Stimulated activated CD4-positive, alpha-beta T cell treated with anti-CD3 and anti-CD28 coated beads, TNF-alpha, amount 100 ng/mL, for 48 hours (primary cell): ENCODE measurements at regions not wholly inside any gene's neighbourhood (a gene's known extent, or its start where the extent isn't known, plus 50 kb on each side); places are given as distances from the start of the nearest gene placed in this dataset.
"Not testable (repeated sequence)": the region's sequence is repeated elsewhere in the genome, so short reads cannot be mapped to it uniquely, and the experiment has no call there.

Experiments
- DNase-seq, 3 donors: peaks; one replicate each; pipeline ENCODE4 v3.0.0-alpha.2; 2020; ENCODE audit warnings: low read depth in 3 of 3

GRCh38 chr1:194931166-194931565 is 1677.1 kb downstream of the KCNT2 start:
- DNase-seq: no peak

- DNase-seq: no peak
Measured at GRCh38 chr1:194930132-194930531, 1678.1 kb downstream of the KCNT2 start.

GRCh38 chr1:194929357-194929756 is 1678.9 kb downstream of the KCNT2 start:
- DNase-seq: no peak

GRCh38 chr1:194919146-194919545 is 1689.1 kb downstream of the KCNT2 start:
- DNase-seq: no peak

GRCh38 chr1:194917769-194918168 is 1690.5 kb downstream of the KCNT2 start:
- no peak for DNase-seq

GRCh38 chr1:194908643-194909042 is 1699.6 kb downstream of the KCNT2 start:
- no peak for DNase-seq

- DNase-seq: no peak
Measured at GRCh38 chr1:194903524-194903923, 1704.7 kb downstream of the KCNT2 start.

- no peak for DNase-seq
Measured at GRCh38 chr1:194889310-194889709, 1702.9 kb upstream of the B3GALT2 start.

- no peak for DNase-seq
Measured at GRCh38 chr1:194870860-194871259, 1684.4 kb upstream of the B3GALT2 start.

- DNase-seq: no peak
Measured at GRCh38 chr1:194866153-194866552, 1679.7 kb upstream of the B3GALT2 start.

- no peak for DNase-seq
Measured at GRCh38 chr1:194865383-194865782, 1679.0 kb upstream of the B3GALT2 start.

- no peak for DNase-seq
Measured at GRCh38 chr1:194862129-194862528, 1675.7 kb upstream of the B3GALT2 start.

- no peak for DNase-seq
Measured at GRCh38 chr1:194860248-194861201, 1674.1 kb upstream of the B3GALT2 start.

- DNase-seq: not testable (repeated sequence)
Measured at GRCh38 chr1:194859481-194860154, 1673.2 kb upstream of the B3GALT2 start.

GRCh38 chr1:194858811-194859480 is 1672.5 kb upstream of the B3GALT2 start:
- DNase-seq: not testable (repeated sequence)

GRCh38 chr1:194857413-194857812 is 1671.0 kb upstream of the B3GALT2 start:
- DNase-seq: no peak

- no peak for DNase-seq
Measured at GRCh38 chr1:194848846-194849245, 1662.4 kb upstream of the B3GALT2 start.

- no peak for DNase-seq
Measured at GRCh38 chr1:194846488-194846887, 1660.1 kb upstream of the B3GALT2 start.

- DNase-seq: no peak
Measured at GRCh38 chr1:194843077-194843476, 1656.7 kb upstream of the B3GALT2 start.

GRCh38 chr1:194833111-194833510 is 1646.7 kb upstream of the B3GALT2 start:
- DNase-seq: no peak

GRCh38 chr1:194831595-194831994 is 1645.2 kb upstream of the B3GALT2 start:
- not testable (repeated sequence) for DNase-seq

GRCh38 chr1:194830387-194830786 is 1644.0 kb upstream of the B3GALT2 start:
- DNase-seq: no peak
